ENCODE measurements at regions not wholly inside any gene's neighbourhood (a gene's known extent, or its start where the extent isn't known, plus 50 kb on each side); places are given as distances from the start of the nearest gene placed in this dataset.

GRCh38 chr5:97838214-97838613 is 655.2 kb upstream of the RIOK2 start:
- H3K36me3 Mint-ChIP-seq = no peaks in the 10 kb centered on the region
- H3K4me3 Mint-ChIP-seq = no peak overlapping the region
- no peaks in the 10 kb centered on the region for H3K4me1 Mint-ChIP-seq
- no peaks in the 10 kb centered on the region for H3K4me1 ChIP-seq (ENCODE audit: control insufficient read depth in 1 of 2, extremely low read depth in 1 of 2, insufficient read depth in 2 of 2, low read length in 2 of 2)
- peaks cover 0 to 2% of the 10 kb centered on the region in 2 donors for H3K27me3 Mint-ChIP-seq
- H3K36me3 ChIP-seq (ENCODE audit: control insufficient read depth in 2 of 2, extremely low read depth in 1 of 2, insufficient read depth in 1 of 2, low read length in 1 of 2) = no peaks in the 10 kb centered on the region
- WGBS (ENCODE audit: insufficient coverage) = 33% methylated on average over 1 of the region's 1 CpG
- no peak for ATAC-seq (replicated peaks in 1 of 4)
- H3K9me3 Mint-ChIP-seq = no peaks in the 10 kb centered on the region
- H3K27ac Mint-ChIP-seq = no peak overlapping the region
- POLR2A ChIA-PET = no interaction called here
- no peaks in the 10 kb centered on the region for H3K9me3 ChIP-seq
- H3K27ac ChIP-seq (ENCODE audit: low read length) = no peak overlapping the region
- DNase-seq = no peak
- CTCF ChIA-PET = no interaction called here
- H3K4me3 ChIP-seq (ENCODE audit: control insufficient read depth in 1 of 2, extremely low read depth in 1 of 2, low read length in 1 of 2) = no peak overlapping the region
- no peaks in the 10 kb centered on the region for H3K27me3 ChIP-seq (replicated peaks in 1 of 2; ENCODE audit: control insufficient read depth in 2 of 2, extremely low read depth in 1 of 2, insufficient read depth in 2 of 2, low read length in 1 of 2)

DNA sequence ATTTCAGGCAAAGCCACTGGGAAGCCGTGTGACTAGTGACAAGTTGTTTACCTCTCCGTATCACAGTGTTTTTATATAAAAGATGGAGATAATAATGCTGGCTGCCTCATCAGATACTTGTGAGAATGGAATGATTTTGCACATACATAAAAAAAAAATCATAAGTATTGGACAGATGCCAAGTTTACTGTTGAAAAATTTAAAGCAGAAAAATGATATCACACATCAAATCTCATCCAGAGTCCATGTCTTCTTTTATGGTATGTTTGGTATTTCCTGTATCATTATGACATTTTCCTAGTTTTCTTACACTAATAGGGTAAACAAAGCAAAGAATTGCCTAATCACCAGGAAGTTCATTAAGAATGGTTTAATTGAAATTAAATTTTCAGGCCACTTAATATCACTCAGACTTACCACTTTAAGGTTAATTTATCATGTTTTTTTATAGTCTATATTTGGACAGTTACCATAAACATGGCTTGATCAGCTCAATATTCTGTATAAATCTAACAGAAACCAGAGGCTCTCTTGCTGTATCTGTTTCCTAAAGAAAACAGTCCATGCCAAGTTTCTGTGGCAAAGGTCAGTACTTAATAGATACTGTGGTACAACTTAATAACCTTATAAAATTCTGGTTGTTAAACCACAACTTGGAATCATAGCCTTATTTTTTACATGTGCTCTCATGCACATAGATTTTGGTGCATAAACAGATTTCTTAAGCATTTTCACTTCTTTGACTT is 656.5 kb upstream of the RIOK2 start:
- Mint-ChIP-seq H3K4me1 (no peaks in the 10 kb centered on the region), H3K27me3 (peaks cover 0 to 2% of the 10 kb centered on the region in 2 donors), H3K4me3 (no peak overlapping the region), H3K27ac (no peak overlapping the region), H3K36me3 (no peaks in the 10 kb centered on the region), H3K9me3 (no peaks in the 10 kb centered on the region)
- POLR2A ChIA-PET = no interaction called here
- Histone ChIP-seq H3K9me3 (no peaks in the 10 kb centered on the region), H3K27ac (ENCODE audit: low read length) (no peak overlapping the region), H3K4me1 (ENCODE audit: control insufficient read depth in 1 of 2, extremely low read depth in 1 of 2, insufficient read depth in 2 of 2, low read length in 2 of 2) (no peaks in the 10 kb centered on the region), H3K36me3 (ENCODE audit: control insufficient read depth in 2 of 2, extremely low read depth in 1 of 2, insufficient read depth in 1 of 2, low read length in 1 of 2) (no peaks in the 10 kb centered on the region), H3K27me3 (replicated peaks in 1 of 2; ENCODE audit: control insufficient read depth in 2 of 2, extremely low read depth in 1 of 2, insufficient read depth in 2 of 2, low read length in 1 of 2) (no peaks in the 10 kb centered on the region), H3K4me3 (ENCODE audit: control insufficient read depth in 1 of 2, extremely low read depth in 1 of 2, low read length in 1 of 2) (no peak overlapping the region)
- CTCF ChIA-PET = no interaction called here
- WGBS (ENCODE audit: insufficient coverage) = no CpG with 5 or more reads among the region's 2 CpGs
- ATAC-seq (replicated peaks in 1 of 4) = no peak
- no peak for DNase-seq

DNA sequence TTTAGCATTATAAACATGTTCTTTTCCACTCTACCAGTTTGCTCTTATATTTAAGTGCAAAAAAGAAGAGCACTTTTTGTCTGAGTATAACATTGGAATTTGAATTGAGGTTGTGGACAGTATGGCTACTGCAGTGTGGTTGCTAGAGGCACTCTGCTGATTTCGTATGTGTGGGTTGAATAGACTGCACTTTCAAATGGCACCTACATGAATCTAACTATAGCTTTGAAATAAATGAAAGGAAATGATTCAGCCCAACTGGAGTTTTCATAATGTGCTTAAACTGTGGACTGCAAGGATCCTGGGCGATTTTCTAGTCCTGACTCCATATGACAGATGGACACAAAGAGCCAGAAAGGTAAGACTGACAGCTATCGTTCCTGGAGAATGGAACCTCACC is 657.6 kb upstream of the RIOK2 start:
- CTCF ChIA-PET = interaction anchor here in 1 of 2 donors (0.5 kb wide), 1 partner anchor 674 kb away, joined by 4 read pairs; no protein-coding TSS in a partner anchor
- no peaks in the 10 kb centered on the region for H3K4me1 ChIP-seq (ENCODE audit: control insufficient read depth in 1 of 2, extremely low read depth in 1 of 2, insufficient read depth in 2 of 2, low read length in 2 of 2)
- no peak overlapping the region for H3K4me3 ChIP-seq (ENCODE audit: control insufficient read depth in 1 of 2, extremely low read depth in 1 of 2, low read length in 1 of 2)
- Mint-ChIP-seq H3K4me1 (no peaks in the 10 kb centered on the region), H3K4me3 (no peak overlapping the region), H3K27ac (no peak overlapping the region), H3K27me3 (peaks cover 0 to 2% of the 10 kb centered on the region in 2 donors), H3K9me3 (no peaks in the 10 kb centered on the region), H3K36me3 (no peaks in the 10 kb centered on the region)
- no peak for DNase-seq
- no peak for ATAC-seq (replicated peaks in 1 of 4)
- POLR2A ChIA-PET = no interaction called here
- H3K27me3 ChIP-seq (replicated peaks in 1 of 2; ENCODE audit: control insufficient read depth in 2 of 2, extremely low read depth in 1 of 2, insufficient read depth in 2 of 2, low read length in 1 of 2) = no peaks in the 10 kb centered on the region
- no peak overlapping the region for H3K27ac ChIP-seq (ENCODE audit: low read length)
- 47% methylated on average over 2 of the region's 3 CpGs for WGBS (ENCODE audit: insufficient coverage)
- no peaks in the 10 kb centered on the region for H3K9me3 ChIP-seq
- no peaks in the 10 kb centered on the region for H3K36me3 ChIP-seq (ENCODE audit: control insufficient read depth in 2 of 2, extremely low read depth in 1 of 2, insufficient read depth in 1 of 2, low read length in 1 of 2)

DNA sequence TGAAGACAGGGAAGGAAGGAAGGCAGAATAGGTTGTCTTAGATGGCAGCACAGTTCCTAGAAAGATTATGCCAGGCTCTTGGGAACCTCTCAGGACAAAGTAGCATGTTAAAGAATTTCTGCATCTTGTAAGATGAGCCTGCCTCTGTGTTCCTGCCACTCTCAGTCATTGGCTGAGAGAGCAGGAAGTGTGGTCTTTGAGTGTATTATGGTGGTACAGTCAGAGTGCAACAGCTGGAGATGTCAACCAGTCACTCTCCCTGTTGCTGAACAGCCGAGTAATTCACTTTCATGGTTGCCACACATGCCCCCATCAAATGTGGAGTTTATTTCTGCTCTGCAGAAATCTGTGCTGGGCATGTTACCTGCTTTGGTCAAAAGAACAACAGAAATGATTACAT is 659.6 kb upstream of the RIOK2 start:
- Mint-ChIP-seq H3K36me3 (no peaks in the 10 kb centered on the region), H3K4me1 (no peaks in the 10 kb centered on the region), H3K4me3 (no peak overlapping the region), H3K27me3 (no peaks in the 10 kb centered on the region), H3K9me3 (no peaks in the 10 kb centered on the region), H3K27ac (no peak overlapping the region)
- Histone ChIP-seq H3K9me3 (no peaks in the 10 kb centered on the region), H3K36me3 (ENCODE audit: control insufficient read depth in 2 of 2, extremely low read depth in 1 of 2, insufficient read depth in 1 of 2, low read length in 1 of 2) (no peaks in the 10 kb centered on the region), H3K4me1 (ENCODE audit: control insufficient read depth in 1 of 2, extremely low read depth in 1 of 2, insufficient read depth in 2 of 2, low read length in 2 of 2) (no peaks in the 10 kb centered on the region), H3K4me3 (ENCODE audit: control insufficient read depth in 1 of 2, extremely low read depth in 1 of 2, low read length in 1 of 2) (no peak overlapping the region), H3K27ac (ENCODE audit: low read length) (no peak overlapping the region), H3K27me3 (replicated peaks in 1 of 2; ENCODE audit: control insufficient read depth in 2 of 2, extremely low read depth in 1 of 2, insufficient read depth in 2 of 2, low read length in 1 of 2) (no peaks in the 10 kb centered on the region)
- POLR2A ChIA-PET = no interaction called here
- DNase-seq = no peak
- no CpG with 5 or more reads among the region's 1 CpG for WGBS (ENCODE audit: insufficient coverage)
- ATAC-seq (replicated peaks in 1 of 4) = no peak
- CTCF ChIA-PET = no interaction called here

DNA sequence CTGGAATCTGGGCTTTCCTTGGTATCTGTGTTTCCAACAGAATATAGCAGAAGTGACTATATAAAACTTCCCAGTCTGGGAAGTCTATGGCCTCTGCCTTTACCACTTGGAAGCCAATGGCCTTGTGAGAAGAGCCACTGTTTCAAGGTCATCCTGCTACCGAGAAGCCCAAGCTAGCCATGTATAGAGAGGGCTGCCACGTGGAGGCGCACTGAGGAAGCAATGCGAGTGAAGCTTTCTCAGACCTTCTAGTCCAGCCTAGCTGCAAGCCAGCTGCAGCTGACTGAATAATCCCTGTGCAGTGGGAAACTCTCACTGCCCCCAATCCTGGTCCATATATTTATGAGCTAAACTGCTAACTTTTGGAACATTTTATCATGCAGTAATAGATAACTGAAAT is 661.8 kb upstream of the RIOK2 start:
- Histone ChIP-seq H3K4me3 (ENCODE audit: control insufficient read depth in 1 of 2, extremely low read depth in 1 of 2, low read length in 1 of 2) (no peak overlapping the region), H3K27me3 (replicated peaks in 1 of 2; ENCODE audit: control insufficient read depth in 2 of 2, extremely low read depth in 1 of 2, insufficient read depth in 2 of 2, low read length in 1 of 2) (no peaks in the 10 kb centered on the region), H3K36me3 (ENCODE audit: control insufficient read depth in 2 of 2, extremely low read depth in 1 of 2, insufficient read depth in 1 of 2, low read length in 1 of 2) (no peaks in the 10 kb centered on the region), H3K9me3 (no peaks in the 10 kb centered on the region), H3K27ac (ENCODE audit: low read length) (no peak overlapping the region), H3K4me1 (ENCODE audit: control insufficient read depth in 1 of 2, extremely low read depth in 1 of 2, insufficient read depth in 2 of 2, low read length in 2 of 2) (no peaks in the 10 kb centered on the region)
- Mint-ChIP-seq H3K27ac (no peak overlapping the region), H3K9me3 (no peaks in the 10 kb centered on the region), H3K4me1 (no peaks in the 10 kb centered on the region), H3K36me3 (no peaks in the 10 kb centered on the region), H3K4me3 (no peak overlapping the region), H3K27me3 (no peaks in the 10 kb centered on the region)
- DNase-seq = no peak
- ChIA-PET POLR2A (interaction anchor here in 1 of 2 donors (1.0 kb wide), 1 partner anchor 14 kb away, joined by 12 read pairs; no protein-coding TSS in a partner anchor), CTCF (no interaction called here)
- 66% methylated on average over 4 of the region's 4 CpGs for WGBS (ENCODE audit: insufficient coverage)
- no peak for ATAC-seq (replicated peaks in 1 of 4)

- ChIA-PET CTCF (no interaction called here), POLR2A (no interaction called here)
- Mint-ChIP-seq H3K9me3 (no peaks in the 10 kb centered on the region), H3K27me3 (no peaks in the 10 kb centered on the region), H3K27ac (no peak overlapping the region), H3K4me1 (no peaks in the 10 kb centered on the region), H3K36me3 (no peaks in the 10 kb centered on the region), H3K4me3 (no peak overlapping the region)
- Histone ChIP-seq H3K4me1 (ENCODE audit: control insufficient read depth in 1 of 2, extremely low read depth in 1 of 2, insufficient read depth in 2 of 2, low read length in 2 of 2) (no peaks in the 10 kb centered on the region), H3K27me3 (replicated peaks in 1 of 2; ENCODE audit: control insufficient read depth in 2 of 2, extremely low read depth in 1 of 2, insufficient read depth in 2 of 2, low read length in 1 of 2) (no peaks in the 10 kb centered on the region), H3K27ac (ENCODE audit: low read length) (no peak overlapping the region), H3K9me3 (no peaks in the 10 kb centered on the region), H3K36me3 (ENCODE audit: control insufficient read depth in 2 of 2, extremely low read depth in 1 of 2, insufficient read depth in 1 of 2, low read length in 1 of 2) (no peaks in the 10 kb centered on the region), H3K4me3 (ENCODE audit: control insufficient read depth in 1 of 2, extremely low read depth in 1 of 2, low read length in 1 of 2) (no peak overlapping the region)
- no peak for DNase-seq
- ATAC-seq (replicated peaks in 1 of 4) = no peak
Measured at GRCh38 chr5:97846643-97847042, 663.6 kb upstream of the RIOK2 start.
